ENCODE measurements at regions not wholly inside any gene's neighbourhood (a gene's known extent, or its start where the extent isn't known, plus 50 kb on each side); places are given as distances from the start of the nearest gene placed in this dataset.

DNA sequence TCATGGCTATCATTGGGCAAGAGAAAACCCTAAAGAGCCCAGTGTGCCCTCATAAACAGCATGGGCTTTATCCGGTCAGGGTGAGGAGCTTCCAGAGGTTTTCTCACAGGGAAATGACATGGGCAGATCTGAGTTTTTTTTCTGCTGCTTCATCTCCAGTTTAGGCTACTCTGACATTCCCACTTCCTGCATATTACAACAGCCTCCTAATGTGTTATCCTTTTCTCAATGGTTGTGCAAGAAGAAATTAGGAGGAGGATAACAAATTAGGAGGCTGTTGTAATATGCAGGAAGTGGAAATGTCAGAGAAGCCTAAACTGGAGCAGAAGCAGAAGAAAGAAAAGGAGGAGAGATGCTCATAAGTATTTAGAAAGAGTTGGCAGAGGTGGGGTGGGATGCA is 175.6 kb downstream of the MTHFS start:
- no peaks in the 10 kb centered on the region for H3K27me3 Mint-ChIP-seq (ENCODE audit: low read depth)
- TF ChIP-seq, protein P1, sequence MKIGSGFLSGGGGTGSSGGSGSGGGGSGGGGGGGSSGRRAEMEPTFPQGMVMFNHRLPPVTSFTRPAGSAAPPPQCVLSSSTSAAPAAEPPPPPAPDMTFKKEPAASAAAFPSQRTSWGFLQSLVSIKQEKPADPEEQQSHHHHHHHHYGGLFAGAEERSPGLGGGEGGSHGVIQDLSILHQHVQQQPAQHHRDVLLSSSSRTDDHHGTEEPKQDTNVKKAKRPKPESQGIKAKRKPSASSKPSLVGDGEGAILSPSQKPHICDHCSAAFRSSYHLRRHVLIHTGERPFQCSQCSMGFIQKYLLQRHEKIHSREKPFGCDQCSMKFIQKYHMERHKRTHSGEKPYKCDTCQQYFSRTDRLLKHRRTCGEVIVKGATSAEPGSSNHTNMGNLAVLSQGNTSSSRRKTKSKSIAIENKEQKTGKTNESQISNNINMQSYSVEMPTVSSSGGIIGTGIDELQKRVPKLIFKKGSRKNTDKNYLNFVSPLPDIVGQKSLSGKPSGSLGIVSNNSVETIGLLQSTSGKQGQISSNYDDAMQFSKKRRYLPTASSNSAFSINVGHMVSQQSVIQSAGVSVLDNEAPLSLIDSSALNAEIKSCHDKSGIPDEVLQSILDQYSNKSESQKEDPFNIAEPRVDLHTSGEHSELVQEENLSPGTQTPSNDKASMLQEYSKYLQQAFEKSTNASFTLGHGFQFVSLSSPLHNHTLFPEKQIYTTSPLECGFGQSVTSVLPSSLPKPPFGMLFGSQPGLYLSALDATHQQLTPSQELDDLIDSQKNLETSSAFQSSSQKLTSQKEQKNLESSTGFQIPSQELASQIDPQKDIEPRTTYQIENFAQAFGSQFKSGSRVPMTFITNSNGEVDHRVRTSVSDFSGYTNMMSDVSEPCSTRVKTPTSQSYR (CRISPR knock-in tag; IDR thresholded peaks at IDR 0.05), result no peak
- TF ChIP-seq FOXP1 (CRISPR knock-in tag; IDR thresholded peaks at IDR 0.05; ENCODE audit: borderline replicate concordance), result no peak
- no peak for TF ChIP-seq ATF1 (CRISPR knock-in tag; IDR thresholded peaks at IDR 0.05)
- no peak for TF ChIP-seq ESRRA (CRISPR knock-in tag; IDR thresholded peaks at IDR 0.05; ENCODE audit: borderline replicate concordance)
- TF ChIP-seq, protein P2, sequence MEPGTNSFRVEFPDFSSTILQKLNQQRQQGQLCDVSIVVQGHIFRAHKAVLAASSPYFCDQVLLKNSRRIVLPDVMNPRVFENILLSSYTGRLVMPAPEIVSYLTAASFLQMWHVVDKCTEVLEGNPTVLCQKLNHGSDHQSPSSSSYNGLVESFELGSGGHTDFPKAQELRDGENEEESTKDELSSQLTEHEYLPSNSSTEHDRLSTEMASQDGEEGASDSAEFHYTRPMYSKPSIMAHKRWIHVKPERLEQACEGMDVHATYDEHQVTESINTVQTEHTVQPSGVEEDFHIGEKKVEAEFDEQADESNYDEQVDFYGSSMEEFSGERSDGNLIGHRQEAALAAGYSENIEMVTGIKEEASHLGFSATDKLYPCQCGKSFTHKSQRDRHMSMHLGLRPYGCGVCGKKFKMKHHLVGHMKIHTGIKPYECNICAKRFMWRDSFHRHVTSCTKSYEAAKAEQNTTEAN (CRISPR knock-in tag; IDR thresholded peaks at IDR 0.05), result no peak
- TF ChIP-seq EMX1 (CRISPR knock-in tag; IDR thresholded peaks at IDR 0.05), result no peak
- no peak for TF ChIP-seq TEAD4 (CRISPR knock-in tag; IDR thresholded peaks at IDR 0.05)
- no peak for TF ChIP-seq ZNF317 (CRISPR knock-in tag; IDR thresholded peaks at IDR 0.05; ENCODE audit: borderline replicate concordance, low read depth)
- no peak for TF ChIP-seq RELA (CRISPR knock-in tag; IDR thresholded peaks at IDR 0.05; ENCODE audit: borderline replicate concordance)
- no peak for TF ChIP-seq ZNF671 (CRISPR knock-in tag; IDR thresholded peaks at IDR 0.05)
- TF ChIP-seq ELF4 (CRISPR knock-in tag; IDR thresholded peaks at IDR 0.05; ENCODE audit: low read depth), result no peak
- TF ChIP-seq TEAD1 (CRISPR knock-in tag; IDR thresholded peaks at IDR 0.05), result no peak
- no peak for TF ChIP-seq KAT7 (CRISPR knock-in tag; IDR thresholded peaks at IDR 0.05; ENCODE audit: borderline replicate concordance)
- TF ChIP-seq JUN (CRISPR knock-in tag; IDR thresholded peaks at IDR 0.05), result no peak
- TF ChIP-seq SMAD4 (CRISPR knock-in tag; IDR thresholded peaks at IDR 0.05), result no peak
- no peak overlapping the region for H3K27ac Mint-ChIP-seq
- H3K36me3 Mint-ChIP-seq, result no peaks in the 10 kb centered on the region; the same call in 1 of the 2 replicates
- ChIA-PET POLR2A (no interaction called here), CTCF (no interaction called here)
- H3K4me3 Mint-ChIP-seq, result no peak overlapping the region
- no peaks in the 10 kb centered on the region; the same call in 1 of the 2 replicates for H3K4me1 Mint-ChIP-seq
- DNase-seq (ENCODE audit: low spot score) (no peak), ATAC-seq (no peak)
- H3K9me3 Mint-ChIP-seq, result peaks cover 20% of the 10 kb centered on the region

DNA sequence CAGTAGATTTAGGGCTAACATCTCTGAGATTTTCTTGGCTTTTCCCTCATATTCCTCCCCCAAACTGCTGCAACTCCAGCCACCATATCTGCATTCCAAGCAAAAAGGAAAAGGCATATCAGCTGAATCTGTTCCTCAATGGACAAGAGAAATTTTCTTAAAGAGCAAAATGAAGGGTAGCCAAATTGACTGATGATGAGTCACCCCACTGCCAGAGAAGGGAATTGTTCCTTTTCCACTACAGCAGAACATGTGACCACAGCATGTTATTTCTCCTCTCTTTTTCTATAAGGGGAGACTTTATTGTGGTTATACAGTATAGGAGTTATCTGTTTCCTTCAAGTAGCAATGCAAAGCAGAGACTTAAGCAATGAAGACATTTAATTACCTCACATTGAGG is 172.5 kb downstream of the MTHFS start:
- no peaks in the 10 kb centered on the region for H3K4me1 Mint-ChIP-seq
- peaks cover 20% of the 10 kb centered on the region for H3K9me3 Mint-ChIP-seq
- TF ChIP-seq, protein P3, sequence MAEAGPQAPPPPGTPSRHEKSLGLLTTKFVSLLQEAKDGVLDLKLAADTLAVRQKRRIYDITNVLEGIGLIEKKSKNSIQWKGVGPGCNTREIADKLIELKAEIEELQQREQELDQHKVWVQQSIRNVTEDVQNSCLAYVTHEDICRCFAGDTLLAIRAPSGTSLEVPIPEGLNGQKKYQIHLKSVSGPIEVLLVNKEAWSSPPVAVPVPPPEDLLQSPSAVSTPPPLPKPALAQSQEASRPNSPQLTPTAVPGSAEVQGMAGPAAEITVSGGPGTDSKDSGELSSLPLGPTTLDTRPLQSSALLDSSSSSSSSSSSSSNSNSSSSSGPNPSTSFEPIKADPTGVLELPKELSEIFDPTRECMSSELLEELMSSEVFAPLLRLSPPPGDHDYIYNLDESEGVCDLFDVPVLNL (CRISPR knock-in tag; IDR thresholded peaks at IDR 0.05; ENCODE audit: borderline replicate concordance, low read depth), result no peak
- TF ChIP-seq GABPB1 (CRISPR knock-in tag; IDR thresholded peaks at IDR 0.05), result no peak
- TF ChIP-seq, protein P4, sequence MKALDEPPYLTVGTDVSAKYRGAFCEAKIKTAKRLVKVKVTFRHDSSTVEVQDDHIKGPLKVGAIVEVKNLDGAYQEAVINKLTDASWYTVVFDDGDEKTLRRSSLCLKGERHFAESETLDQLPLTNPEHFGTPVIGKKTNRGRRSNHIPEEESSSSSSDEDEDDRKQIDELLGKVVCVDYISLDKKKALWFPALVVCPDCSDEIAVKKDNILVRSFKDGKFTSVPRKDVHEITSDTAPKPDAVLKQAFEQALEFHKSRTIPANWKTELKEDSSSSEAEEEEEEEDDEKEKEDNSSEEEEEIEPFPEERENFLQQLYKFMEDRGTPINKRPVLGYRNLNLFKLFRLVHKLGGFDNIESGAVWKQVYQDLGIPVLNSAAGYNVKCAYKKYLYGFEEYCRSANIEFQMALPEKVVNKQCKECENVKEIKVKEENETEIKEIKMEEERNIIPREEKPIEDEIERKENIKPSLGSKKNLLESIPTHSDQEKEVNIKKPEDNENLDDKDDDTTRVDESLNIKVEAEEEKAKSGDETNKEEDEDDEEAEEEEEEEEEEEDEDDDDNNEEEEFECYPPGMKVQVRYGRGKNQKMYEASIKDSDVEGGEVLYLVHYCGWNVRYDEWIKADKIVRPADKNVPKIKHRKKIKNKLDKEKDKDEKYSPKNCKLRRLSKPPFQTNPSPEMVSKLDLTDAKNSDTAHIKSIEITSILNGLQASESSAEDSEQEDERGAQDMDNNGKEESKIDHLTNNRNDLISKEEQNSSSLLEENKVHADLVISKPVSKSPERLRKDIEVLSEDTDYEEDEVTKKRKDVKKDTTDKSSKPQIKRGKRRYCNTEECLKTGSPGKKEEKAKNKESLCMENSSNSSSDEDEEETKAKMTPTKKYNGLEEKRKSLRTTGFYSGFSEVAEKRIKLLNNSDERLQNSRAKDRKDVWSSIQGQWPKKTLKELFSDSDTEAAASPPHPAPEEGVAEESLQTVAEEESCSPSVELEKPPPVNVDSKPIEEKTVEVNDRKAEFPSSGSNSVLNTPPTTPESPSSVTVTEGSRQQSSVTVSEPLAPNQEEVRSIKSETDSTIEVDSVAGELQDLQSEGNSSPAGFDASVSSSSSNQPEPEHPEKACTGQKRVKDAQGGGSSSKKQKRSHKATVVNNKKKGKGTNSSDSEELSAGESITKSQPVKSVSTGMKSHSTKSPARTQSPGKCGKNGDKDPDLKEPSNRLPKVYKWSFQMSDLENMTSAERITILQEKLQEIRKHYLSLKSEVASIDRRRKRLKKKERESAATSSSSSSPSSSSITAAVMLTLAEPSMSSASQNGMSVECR (CRISPR knock-in tag; IDR thresholded peaks at IDR 0.05; ENCODE audit: borderline replicate concordance), result no peak
- TF ChIP-seq, protein P1 (CRISPR knock-in tag; IDR thresholded peaks at IDR 0.05), result no peak
- TF ChIP-seq ZNF396 (CRISPR knock-in tag; IDR thresholded peaks at IDR 0.05; ENCODE audit: borderline replicate concordance), result no peak
- ChIA-PET POLR2A (no interaction called here), CTCF (no interaction called here)
- no peaks in the 10 kb centered on the region for H3K27me3 Mint-ChIP-seq (ENCODE audit: low read depth)
- ATAC-seq (no peak), DNase-seq (ENCODE audit: low spot score) (no peak)
- H3K36me3 Mint-ChIP-seq, result no peaks in the 10 kb centered on the region; the same call in 1 of the 2 replicates
- H3K4me3 Mint-ChIP-seq, result no peak overlapping the region
- H3K27ac Mint-ChIP-seq, result no peak overlapping the region

Data from WTC11 (cell line).